ENCODE measurements at regions not wholly inside any gene's neighbourhood (a gene's known extent, or its start where the extent isn't known, plus 50 kb on each side); places are given as distances from the start of the nearest gene placed in this dataset.

DNA sequence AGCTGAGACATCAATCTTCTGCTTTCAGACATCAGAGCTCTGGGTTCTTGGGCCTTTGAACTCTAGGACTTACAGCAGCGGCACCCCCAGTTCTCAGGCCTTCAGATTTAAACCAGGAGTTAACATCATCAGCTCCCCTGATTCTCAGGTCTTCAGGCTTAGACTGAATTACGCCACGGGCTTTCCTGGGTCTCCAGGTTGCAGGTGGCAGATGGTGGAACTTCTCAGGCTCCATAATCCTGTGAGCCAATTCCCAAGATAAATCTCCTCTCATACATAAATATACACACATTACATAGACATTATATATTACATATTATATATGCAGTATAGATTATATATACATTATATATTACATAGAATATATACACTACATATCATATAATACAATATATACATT is 408.9 kb upstream of the AUTS2 start:
- no peak overlapping the region for H4K8ac ChIP-seq (ENCODE audit: low read depth, low read length)
- H2BK15ac ChIP-seq (replicated peaks; ENCODE audit: low read depth), result no peak overlapping the region
- H3K36me3 ChIP-seq (ENCODE audit: control insufficient read depth, insufficient read depth, low read length), result no peaks in the 10 kb centered on the region
- no peak overlapping the region for H3K27ac ChIP-seq (ENCODE audit: low read depth, low read length)
- WGBS (ENCODE audit: extremely low coverage, insufficient coverage, low lambda C conversion rate), result no CpG with 5 or more reads among the region's 3 CpGs
- H3K79me2 ChIP-seq (ENCODE audit: control insufficient read depth, insufficient read depth, low read length), result no peaks in the 10 kb centered on the region
- no peak overlapping the region for H3K4ac ChIP-seq (ENCODE audit: low read depth, low read length)
- no peaks in the 10 kb centered on the region for H3K79me1 ChIP-seq (ENCODE audit: low read length)
- no peak overlapping the region for H3K4me2 ChIP-seq (ENCODE audit: low read length)
- no peaks in the 10 kb centered on the region for H3K27me3 ChIP-seq (ENCODE audit: insufficient read depth, low read length, poor library complexity)
- no peak overlapping the region for H3K23ac ChIP-seq (ENCODE audit: low read length)
- H3K18ac ChIP-seq (ENCODE audit: low read length), result no peak overlapping the region
- H3K4me3 ChIP-seq (ENCODE audit: low read length), result no peak overlapping the region
- H2AK5ac ChIP-seq (ENCODE audit: low read length), result no peak overlapping the region
- no peak overlapping the region for H2BK120ac ChIP-seq (ENCODE audit: low read depth, low read length)
- no peak overlapping the region for H3K56ac ChIP-seq (ENCODE audit: low read length)
- no peak overlapping the region for H4K5ac ChIP-seq (ENCODE audit: low read length)
- no peaks in the 10 kb centered on the region for H3K4me1 ChIP-seq (ENCODE audit: control insufficient read depth, low read depth, low read length)
- no peak overlapping the region for H3K9ac ChIP-seq (ENCODE audit: low read length)
- no peak for DNase-seq
- no peak overlapping the region for H2BK5ac ChIP-seq (ENCODE audit: low read length)

GRCh38 chr7:69190025-69190424 is 408.2 kb upstream of the AUTS2 start:
- Histone ChIP-seq H3K4me2 (ENCODE audit: low read length) (no peak overlapping the region), H4K5ac (ENCODE audit: low read length) (no peak overlapping the region), H3K4ac (ENCODE audit: low read depth, low read length) (no peak overlapping the region), H3K23ac (ENCODE audit: low read length) (no peak overlapping the region), H2AK5ac (ENCODE audit: low read length) (no peak overlapping the region), H3K56ac (ENCODE audit: low read length) (no peak overlapping the region), H3K27me3 (ENCODE audit: insufficient read depth, low read length, poor library complexity) (no peaks in the 10 kb centered on the region), H3K18ac (ENCODE audit: low read length) (no peak overlapping the region), H2BK120ac (ENCODE audit: low read depth, low read length) (no peak overlapping the region), H3K4me1 (ENCODE audit: control insufficient read depth, low read depth, low read length) (no peaks in the 10 kb centered on the region), H3K4me3 (ENCODE audit: low read length) (no peak overlapping the region), H2BK15ac (replicated peaks; ENCODE audit: low read depth) (no peak overlapping the region), H2BK5ac (ENCODE audit: low read length) (no peak overlapping the region), H4K8ac (ENCODE audit: low read depth, low read length) (no peak overlapping the region), H3K36me3 (ENCODE audit: control insufficient read depth, insufficient read depth, low read length) (no peaks in the 10 kb centered on the region), H3K79me1 (ENCODE audit: low read length) (no peaks in the 10 kb centered on the region), H3K9ac (ENCODE audit: low read length) (no peak overlapping the region), H3K27ac (ENCODE audit: low read depth, low read length) (no peak overlapping the region), H3K79me2 (ENCODE audit: control insufficient read depth, insufficient read depth, low read length) (no peaks in the 10 kb centered on the region)
- no CpG with 5 or more reads among the region's 5 CpGs for WGBS (ENCODE audit: extremely low coverage, insufficient coverage, low lambda C conversion rate)
- DNase-seq, result no peak

GRCh38 chr7:69190763-69191162 is 407.5 kb upstream of the AUTS2 start:
- Histone ChIP-seq H3K9ac (ENCODE audit: low read length) (no peak overlapping the region), H3K18ac (ENCODE audit: low read length) (no peak overlapping the region), H3K4ac (ENCODE audit: low read depth, low read length) (no peak overlapping the region), H3K56ac (ENCODE audit: low read length) (no peak overlapping the region), H3K4me2 (ENCODE audit: low read length) (no peak overlapping the region), H2BK15ac (replicated peaks; ENCODE audit: low read depth) (no peak overlapping the region), H2BK120ac (ENCODE audit: low read depth, low read length) (no peak overlapping the region), H3K27me3 (ENCODE audit: insufficient read depth, low read length, poor library complexity) (no peaks in the 10 kb centered on the region), H3K23ac (ENCODE audit: low read length) (no peak overlapping the region), H3K79me1 (ENCODE audit: low read length) (no peaks in the 10 kb centered on the region), H3K27ac (ENCODE audit: low read depth, low read length) (no peak overlapping the region), H3K4me1 (ENCODE audit: control insufficient read depth, low read depth, low read length) (no peaks in the 10 kb centered on the region), H2BK5ac (ENCODE audit: low read length) (no peak overlapping the region), H3K36me3 (ENCODE audit: control insufficient read depth, insufficient read depth, low read length) (no peaks in the 10 kb centered on the region), H4K5ac (ENCODE audit: low read length) (no peak overlapping the region), H2AK5ac (ENCODE audit: low read length) (no peak overlapping the region), H4K8ac (ENCODE audit: low read depth, low read length) (no peak overlapping the region), H3K79me2 (ENCODE audit: control insufficient read depth, insufficient read depth, low read length) (no peaks in the 10 kb centered on the region), H3K4me3 (ENCODE audit: low read length) (no peak overlapping the region)
- no peak for DNase-seq
- no CpG with 5 or more reads among the region's 2 CpGs for WGBS (ENCODE audit: extremely low coverage, insufficient coverage, low lambda C conversion rate)

DNA sequence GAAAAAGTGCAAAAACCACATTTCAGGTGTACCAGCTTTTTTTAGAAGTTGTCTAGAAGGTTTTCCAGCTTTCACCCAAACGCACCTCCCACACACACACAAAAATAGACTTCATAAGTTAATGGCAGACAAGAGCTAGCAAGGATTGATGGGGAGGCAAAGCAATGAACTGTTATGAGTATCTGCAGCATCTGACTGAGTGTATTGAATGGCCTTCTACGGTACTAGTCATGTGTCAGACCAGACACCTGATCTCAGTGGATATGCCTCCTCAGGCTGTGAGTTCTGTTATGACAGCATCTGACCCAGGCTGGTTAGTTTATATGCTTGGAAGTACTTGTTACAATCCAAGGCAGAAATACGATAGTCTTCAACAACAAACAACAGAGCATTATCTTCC is 406.1 kb upstream of the AUTS2 start:
- Histone ChIP-seq H3K4me3 (ENCODE audit: low read length) (no peak overlapping the region), H3K4ac (ENCODE audit: low read depth, low read length) (no peak overlapping the region), H3K27ac (ENCODE audit: low read depth, low read length) (no peak overlapping the region), H3K23ac (ENCODE audit: low read length) (no peak overlapping the region), H3K4me2 (ENCODE audit: low read length) (no peak overlapping the region), H3K79me1 (ENCODE audit: low read length) (no peaks in the 10 kb centered on the region), H3K4me1 (ENCODE audit: control insufficient read depth, low read depth, low read length) (no peaks in the 10 kb centered on the region), H3K18ac (ENCODE audit: low read length) (no peak overlapping the region), H4K5ac (ENCODE audit: low read length) (no peak overlapping the region), H3K27me3 (ENCODE audit: insufficient read depth, low read length, poor library complexity) (no peaks in the 10 kb centered on the region), H4K8ac (ENCODE audit: low read depth, low read length) (no peak overlapping the region), H3K56ac (ENCODE audit: low read length) (no peak overlapping the region), H3K36me3 (ENCODE audit: control insufficient read depth, insufficient read depth, low read length) (no peaks in the 10 kb centered on the region), H2BK15ac (replicated peaks; ENCODE audit: low read depth) (no peak overlapping the region), H3K79me2 (ENCODE audit: control insufficient read depth, insufficient read depth, low read length) (no peaks in the 10 kb centered on the region), H2AK5ac (ENCODE audit: low read length) (no peak overlapping the region), H2BK5ac (ENCODE audit: low read length) (no peak overlapping the region), H2BK120ac (ENCODE audit: low read depth, low read length) (no peak overlapping the region), H3K9ac (ENCODE audit: low read length) (no peak overlapping the region)
- no peak for DNase-seq
- WGBS (ENCODE audit: extremely low coverage, insufficient coverage, low lambda C conversion rate), result no CpG with 5 or more reads among the region's 3 CpGs

- no peak overlapping the region for H2BK5ac ChIP-seq (ENCODE audit: low read length)
- H2BK120ac ChIP-seq (ENCODE audit: low read depth, low read length), result no peak overlapping the region
- H3K4me3 ChIP-seq (ENCODE audit: low read length), result no peak overlapping the region
- H2AK5ac ChIP-seq (ENCODE audit: low read length), result no peak overlapping the region
- no peak overlapping the region for H3K18ac ChIP-seq (ENCODE audit: low read length)
- WGBS (ENCODE audit: extremely low coverage, insufficient coverage, low lambda C conversion rate), result no CpG with 5 or more reads among the region's 4 CpGs
- no peak overlapping the region for H2BK15ac ChIP-seq (replicated peaks; ENCODE audit: low read depth)
- H3K9ac ChIP-seq (ENCODE audit: low read length), result no peak overlapping the region
- no peaks in the 10 kb centered on the region for H3K27me3 ChIP-seq (ENCODE audit: insufficient read depth, low read length, poor library complexity)
- H4K5ac ChIP-seq (ENCODE audit: low read length), result no peak overlapping the region
- H3K56ac ChIP-seq (ENCODE audit: low read length), result no peak overlapping the region
- no peak overlapping the region for H4K8ac ChIP-seq (ENCODE audit: low read depth, low read length)
- no peaks in the 10 kb centered on the region for H3K36me3 ChIP-seq (ENCODE audit: control insufficient read depth, insufficient read depth, low read length)
- no peak overlapping the region for H3K4ac ChIP-seq (ENCODE audit: low read depth, low read length)
- no peak for DNase-seq
- no peak overlapping the region for H3K27ac ChIP-seq (ENCODE audit: low read depth, low read length)
- no peaks in the 10 kb centered on the region for H3K79me2 ChIP-seq (ENCODE audit: control insufficient read depth, insufficient read depth, low read length)
- no peaks in the 10 kb centered on the region for H3K4me1 ChIP-seq (ENCODE audit: control insufficient read depth, low read depth, low read length)
- H3K4me2 ChIP-seq (ENCODE audit: low read length), result no peak overlapping the region
- H3K23ac ChIP-seq (ENCODE audit: low read length), result no peak overlapping the region
- no peaks in the 10 kb centered on the region for H3K79me1 ChIP-seq (ENCODE audit: low read length)
Measured at GRCh38 chr7:69193061-69193460, 405.2 kb upstream of the AUTS2 start.

DNA sequence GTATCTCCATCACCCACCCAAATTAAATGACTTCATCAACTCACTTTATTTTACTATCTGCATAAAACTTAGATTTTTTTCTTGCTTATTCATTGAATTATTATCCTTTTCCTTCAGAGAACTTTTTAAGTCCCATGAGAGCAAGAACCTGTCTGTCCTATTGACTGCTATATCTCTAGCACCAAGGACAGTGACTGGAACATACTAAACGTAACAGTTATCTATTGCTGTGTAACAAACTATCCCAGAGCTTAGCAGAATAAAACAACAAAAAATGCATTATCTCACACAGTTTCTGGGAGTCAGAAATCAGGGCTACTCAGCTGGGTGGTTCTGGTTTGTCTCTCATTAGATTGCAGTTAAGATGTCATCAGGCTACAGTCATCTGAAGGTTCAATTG is 401.7 kb upstream of the AUTS2 start:
- no peak overlapping the region for H2BK120ac ChIP-seq (ENCODE audit: low read depth, low read length)
- no peak overlapping the region for H2BK15ac ChIP-seq (replicated peaks; ENCODE audit: low read depth)
- H3K23ac ChIP-seq (ENCODE audit: low read length), result no peak overlapping the region
- H2AK5ac ChIP-seq (ENCODE audit: low read length), result no peak overlapping the region
- no peak overlapping the region for H4K8ac ChIP-seq (ENCODE audit: low read depth, low read length)
- H3K79me2 ChIP-seq (ENCODE audit: control insufficient read depth, insufficient read depth, low read length), result no peaks in the 10 kb centered on the region
- no peak overlapping the region for H3K27ac ChIP-seq (ENCODE audit: low read depth, low read length)
- no peak overlapping the region for H3K18ac ChIP-seq (ENCODE audit: low read length)
- H3K9ac ChIP-seq (ENCODE audit: low read length), result no peak overlapping the region
- no peak overlapping the region for H4K5ac ChIP-seq (ENCODE audit: low read length)
- DNase-seq, result no peak
- no peak overlapping the region for H3K4ac ChIP-seq (ENCODE audit: low read depth, low read length)
- H3K4me2 ChIP-seq (ENCODE audit: low read length), result no peak overlapping the region
- no peak overlapping the region for H3K56ac ChIP-seq (ENCODE audit: low read length)
- H3K27me3 ChIP-seq (ENCODE audit: insufficient read depth, low read length, poor library complexity), result no peaks in the 10 kb centered on the region
- WGBS (ENCODE audit: extremely low coverage, insufficient coverage, low lambda C conversion rate), result no CpG with 5 or more reads among the region's 1 CpG
- no peaks in the 10 kb centered on the region for H3K36me3 ChIP-seq (ENCODE audit: control insufficient read depth, insufficient read depth, low read length)
- H3K4me3 ChIP-seq (ENCODE audit: low read length), result no peak overlapping the region
- no peaks in the 10 kb centered on the region for H3K79me1 ChIP-seq (ENCODE audit: low read length)
- no peak overlapping the region for H2BK5ac ChIP-seq (ENCODE audit: low read length)
- H3K4me1 ChIP-seq (ENCODE audit: control insufficient read depth, low read depth, low read length), result no peaks in the 10 kb centered on the region
